Parathyroid adenoma (tissue), 2 donors: ENCODE measurements at regions not wholly inside any gene's neighbourhood (a gene's known extent, or its start where the extent isn't known, plus 50 kb on each side); places are given as distances from the start of the nearest gene placed in this dataset.

Source experiments
- H2AFZ ChIP-seq: fragments of 300-600 bp; sonication (generic); one replicate; pipeline ENCODE4 v1.7.0; 2017; ENCODE audit warnings: antibody characterized with exemption, mild to moderate bottlenecking
- H3K27ac ChIP-seq: fragments of 300-600 bp; sonication (generic); one replicate; pipeline ENCODE4 v1.7.0; 2017
- H3K27me3 ChIP-seq: fragments of 300-600 bp; sonication (generic); one replicate; pipeline ENCODE4 v1.7.0; 2017; ENCODE audit warnings: low read length; ENCODE audit not compliant: control insufficient read depth, insufficient read depth
- H3K36me3 ChIP-seq: fragments of 300-600 bp; sonication (generic); one replicate; pipeline ENCODE4 v1.7.0; 2017; ENCODE audit warnings: low read length; ENCODE audit not compliant: control insufficient read depth, insufficient read depth
- H3K4me1 ChIP-seq: fragments of 300-600 bp; sonication (generic); one replicate; pipeline ENCODE4 v1.7.0; 2017; ENCODE audit warnings: control low read depth
- H3K4me2 ChIP-seq: fragments of 300-600 bp; sonication (generic); one replicate; pipeline ENCODE4 v1.7.0; 2017; ENCODE audit warnings: low read length
- H3K4me3 ChIP-seq: fragments of 300-600 bp; sonication (generic); one replicate; pipeline ENCODE4 v1.7.0; 2017; ENCODE audit warnings: low read depth, low read length
- H3K79me2 ChIP-seq: fragments of 300-600 bp; sonication (generic); one replicate; pipeline ENCODE4 v1.7.0; 2017; ENCODE audit warnings: control low read depth
- H3K9ac ChIP-seq: fragments of 300-600 bp; sonication (generic); one replicate; pipeline ENCODE4 v1.7.0; 2017; ENCODE audit warnings: mild to moderate bottlenecking
- H3K9me3 ChIP-seq: fragments of 300-600 bp; sonication (generic); one replicate; pipeline ENCODE4 v1.7.0; 2017; ENCODE audit warnings: low read length; ENCODE audit not compliant: control insufficient read depth
- TF ChIP-seq, protein P1 (sequence below): fragments of 300-600 bp; sonication (generic); IDR thresholded peaks from one replicate; pipeline ENCODE4 v1.7.0; 2017; ENCODE audit warnings: antibody characterized with exemption, mild to moderate bottlenecking
- donor health status: primary hyperparathyroidism.

DNA sequence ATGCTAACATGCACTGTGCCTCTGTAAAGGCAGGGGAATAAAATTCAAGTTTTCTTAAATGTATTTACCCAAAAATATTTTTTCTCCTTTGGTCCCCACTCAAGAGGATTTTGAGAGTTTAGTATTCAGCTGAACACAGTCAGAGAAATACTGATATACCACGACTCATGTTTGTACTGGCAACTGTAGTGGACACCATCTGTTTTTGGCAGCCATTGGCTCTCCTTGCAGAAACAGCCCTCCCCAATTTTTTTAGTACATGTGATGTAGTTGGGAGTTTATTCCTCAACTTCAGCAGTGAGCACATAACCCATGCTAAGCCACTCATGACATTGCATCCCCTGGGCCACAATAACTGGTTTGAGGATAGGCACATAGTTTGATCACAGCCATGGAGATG, 154.8 kb upstream of the POU3F1 start:
- no peaks in the 10 kb centered on the region for H3K9me3 ChIP-seq
- TF ChIP-seq, protein P1, sequence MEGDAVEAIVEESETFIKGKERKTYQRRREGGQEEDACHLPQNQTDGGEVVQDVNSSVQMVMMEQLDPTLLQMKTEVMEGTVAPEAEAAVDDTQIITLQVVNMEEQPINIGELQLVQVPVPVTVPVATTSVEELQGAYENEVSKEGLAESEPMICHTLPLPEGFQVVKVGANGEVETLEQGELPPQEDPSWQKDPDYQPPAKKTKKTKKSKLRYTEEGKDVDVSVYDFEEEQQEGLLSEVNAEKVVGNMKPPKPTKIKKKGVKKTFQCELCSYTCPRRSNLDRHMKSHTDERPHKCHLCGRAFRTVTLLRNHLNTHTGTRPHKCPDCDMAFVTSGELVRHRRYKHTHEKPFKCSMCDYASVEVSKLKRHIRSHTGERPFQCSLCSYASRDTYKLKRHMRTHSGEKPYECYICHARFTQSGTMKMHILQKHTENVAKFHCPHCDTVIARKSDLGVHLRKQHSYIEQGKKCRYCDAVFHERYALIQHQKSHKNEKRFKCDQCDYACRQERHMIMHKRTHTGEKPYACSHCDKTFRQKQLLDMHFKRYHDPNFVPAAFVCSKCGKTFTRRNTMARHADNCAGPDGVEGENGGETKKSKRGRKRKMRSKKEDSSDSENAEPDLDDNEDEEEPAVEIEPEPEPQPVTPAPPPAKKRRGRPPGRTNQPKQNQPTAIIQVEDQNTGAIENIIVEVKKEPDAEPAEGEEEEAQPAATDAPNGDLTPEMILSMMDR, result no peak
- no peak overlapping the region for H3K4me2 ChIP-seq
- H3K27ac ChIP-seq, result no peak overlapping the region
- H3K27me3 ChIP-seq, result no peaks in the 10 kb centered on the region
- no peak overlapping the region for H2AFZ ChIP-seq
- no peaks in the 10 kb centered on the region for H3K4me1 ChIP-seq
- no peak overlapping the region for H3K4me3 ChIP-seq
- no peak overlapping the region for H3K9ac ChIP-seq
- H3K79me2 ChIP-seq, result no peaks in the 10 kb centered on the region
- no peaks in the 10 kb centered on the region for H3K36me3 ChIP-seq

DNA sequence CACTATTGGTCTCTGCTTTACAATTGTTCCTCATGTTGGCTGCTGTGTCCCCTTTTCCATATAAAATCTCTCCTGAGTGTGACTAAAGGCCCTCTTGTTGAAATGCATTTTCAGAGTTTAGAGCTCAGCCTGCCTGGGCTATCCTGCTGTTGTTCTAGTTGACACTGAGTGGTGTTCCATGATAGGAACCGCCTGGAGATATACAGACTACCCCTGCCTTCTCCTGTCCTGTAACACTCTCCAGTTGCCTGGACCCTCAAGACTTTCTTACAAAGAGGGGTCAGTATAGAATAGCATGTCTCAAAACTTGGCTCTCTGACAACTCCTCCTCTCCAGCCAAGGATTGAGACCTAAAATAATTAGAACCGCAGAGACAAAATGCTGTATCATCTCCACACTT, 152.0 kb upstream of the POU3F1 start:
- no peaks in the 10 kb centered on the region for H3K36me3 ChIP-seq

DNA sequence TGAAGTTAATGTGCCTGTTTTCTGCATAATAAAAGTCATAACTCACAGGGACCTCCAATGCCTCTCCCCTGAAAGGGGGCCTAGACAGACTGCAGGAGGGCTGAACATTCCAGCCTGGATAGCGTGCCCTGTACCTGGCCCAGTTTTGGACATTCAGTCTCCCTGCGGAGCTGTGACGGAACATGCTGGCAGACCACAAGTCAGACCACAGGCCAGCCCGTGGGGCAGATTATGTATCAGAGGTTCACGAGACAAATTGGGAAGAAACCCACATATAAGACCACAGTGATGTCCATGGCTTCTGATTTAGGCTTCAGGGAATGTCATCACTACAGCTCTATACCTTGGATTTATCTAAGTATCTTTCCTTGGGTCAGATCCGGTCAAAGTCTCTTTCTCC, 151.5 kb upstream of the POU3F1 start:
- TF ChIP-seq, protein P1, result no peak
- Histone ChIP-seq H3K27me3 (no peaks in the 10 kb centered on the region), H2AFZ (no peak overlapping the region), H3K27ac (no peak overlapping the region), H3K9me3 (no peaks in the 10 kb centered on the region), H3K4me2 (no peak overlapping the region), H3K79me2 (no peaks in the 10 kb centered on the region), H3K9ac (no peak overlapping the region), H3K4me1 (no peaks in the 10 kb centered on the region), H3K36me3 (no peaks in the 10 kb centered on the region), H3K4me3 (no peak overlapping the region)

More for the DNA sequence above, 152.0 kb upstream of the POU3F1 start:
- Histone ChIP-seq H3K4me2 (no peak overlapping the region), H3K9ac (no peak overlapping the region), H3K27me3 (no peaks in the 10 kb centered on the region), H2AFZ (no peak overlapping the region), H3K4me3 (no peak overlapping the region), H3K9me3 (no peaks in the 10 kb centered on the region), H3K79me2 (no peaks in the 10 kb centered on the region), H3K4me1 (no peaks in the 10 kb centered on the region), H3K27ac (no peak overlapping the region)
- TF ChIP-seq, protein P1, result no peak

DNA sequence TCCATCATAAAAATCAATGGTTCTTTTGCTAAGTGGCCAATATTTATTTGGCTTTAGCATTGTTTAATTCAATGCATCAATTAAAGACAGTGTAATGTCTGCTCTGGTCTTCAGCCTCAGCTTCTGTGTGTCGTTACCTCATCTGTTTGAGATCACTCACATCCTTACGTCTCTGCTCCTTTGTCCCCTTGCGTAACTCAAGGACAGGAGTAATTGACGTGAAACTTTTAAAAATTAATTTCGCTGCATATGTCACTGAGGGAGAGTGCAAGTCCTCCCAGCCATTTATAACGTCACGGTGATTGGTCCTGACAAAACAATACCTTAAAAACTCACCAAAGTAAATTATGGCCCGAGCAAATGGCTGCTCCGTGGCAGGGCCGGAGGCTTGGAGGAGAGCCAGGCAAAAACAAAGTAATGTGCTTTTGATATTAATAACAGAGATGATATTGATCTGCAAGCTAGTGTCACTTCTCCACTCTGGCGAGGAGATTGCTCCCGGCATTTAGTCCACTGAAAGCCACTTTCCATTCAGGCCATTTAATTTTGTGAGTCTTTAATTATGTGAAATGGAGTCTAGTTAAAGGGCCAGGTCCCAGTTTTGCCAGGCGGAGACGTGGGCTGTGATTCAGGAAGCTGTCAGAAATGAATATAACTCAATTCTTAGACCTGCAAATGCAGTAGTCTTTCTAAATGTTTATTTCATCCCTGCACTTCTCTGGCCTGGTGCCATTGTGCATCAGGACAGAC, 150.9 kb upstream of the POU3F1 start:
- Histone ChIP-seq H3K27me3 (no peaks in the 10 kb centered on the region), H3K9ac (no peak overlapping the region), H2AFZ (peak overlapping the region; percentile 58), H3K79me2 (no peaks in the 10 kb centered on the region), H3K9me3 (no peaks in the 10 kb centered on the region), H3K4me2 (no peak overlapping the region), H3K36me3 (no peaks in the 10 kb centered on the region), H3K27ac (no peak overlapping the region), H3K4me1 (no peaks in the 10 kb centered on the region), H3K4me3 (no peak overlapping the region)
- TF ChIP-seq, protein P1, result no peak

DNA sequence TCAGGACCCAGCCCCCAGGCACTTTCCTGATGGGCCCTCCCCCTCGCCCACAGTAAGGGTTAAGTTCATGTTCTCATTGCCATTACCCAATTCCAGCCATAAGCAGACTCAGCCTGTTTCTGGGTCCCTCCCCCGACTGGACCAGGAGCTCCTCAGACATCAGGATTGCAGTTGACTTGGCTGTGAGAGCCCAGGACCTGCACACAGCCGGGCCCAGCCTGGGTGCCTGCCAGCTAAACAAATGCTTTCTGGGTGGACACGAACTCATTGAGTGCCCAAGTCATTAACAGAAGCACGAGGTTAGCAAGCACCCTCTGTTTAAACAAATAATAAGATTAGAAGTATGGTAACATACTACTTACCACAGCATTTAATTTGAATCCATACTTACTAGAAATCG, 147.9 kb upstream of the POU3F1 start:
- Histone ChIP-seq H3K9ac (no peak overlapping the region), H3K27ac (no peak overlapping the region), H2AFZ (no peak overlapping the region), H3K27me3 (no peaks in the 10 kb centered on the region), H3K4me1 (no peaks in the 10 kb centered on the region), H3K36me3 (no peaks in the 10 kb centered on the region), H3K4me3 (no peak overlapping the region), H3K4me2 (no peak overlapping the region), H3K9me3 (no peaks in the 10 kb centered on the region), H3K79me2 (no peaks in the 10 kb centered on the region)
- TF ChIP-seq, protein P1, result no peak
